ENCODE measurements at regions not wholly inside any gene's neighbourhood (a gene's known extent, or its start where the extent isn't known, plus 50 kb on each side); places are given as distances from the start of the nearest gene placed in this dataset.

DNA sequence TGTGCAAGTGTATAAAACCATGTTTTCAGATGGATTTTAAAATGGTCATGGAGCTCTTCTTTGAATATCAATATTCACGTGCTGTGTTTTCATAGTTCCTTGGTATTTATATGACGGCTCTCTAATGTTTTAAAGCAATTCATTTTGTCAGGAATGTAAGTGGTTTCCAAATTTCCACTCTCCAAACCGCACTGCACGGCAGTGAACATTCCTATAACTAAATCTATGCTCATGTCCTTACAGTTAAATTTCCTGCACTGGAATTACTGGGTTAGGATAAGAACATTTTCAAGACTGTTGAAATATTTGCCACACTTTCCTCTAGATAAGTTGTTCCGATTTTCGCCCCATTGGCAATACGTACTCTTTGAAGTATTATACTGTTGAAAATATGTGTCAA lies 398.9 kb downstream of the PMP22 start:
- TF ChIP-seq, protein P1, sequence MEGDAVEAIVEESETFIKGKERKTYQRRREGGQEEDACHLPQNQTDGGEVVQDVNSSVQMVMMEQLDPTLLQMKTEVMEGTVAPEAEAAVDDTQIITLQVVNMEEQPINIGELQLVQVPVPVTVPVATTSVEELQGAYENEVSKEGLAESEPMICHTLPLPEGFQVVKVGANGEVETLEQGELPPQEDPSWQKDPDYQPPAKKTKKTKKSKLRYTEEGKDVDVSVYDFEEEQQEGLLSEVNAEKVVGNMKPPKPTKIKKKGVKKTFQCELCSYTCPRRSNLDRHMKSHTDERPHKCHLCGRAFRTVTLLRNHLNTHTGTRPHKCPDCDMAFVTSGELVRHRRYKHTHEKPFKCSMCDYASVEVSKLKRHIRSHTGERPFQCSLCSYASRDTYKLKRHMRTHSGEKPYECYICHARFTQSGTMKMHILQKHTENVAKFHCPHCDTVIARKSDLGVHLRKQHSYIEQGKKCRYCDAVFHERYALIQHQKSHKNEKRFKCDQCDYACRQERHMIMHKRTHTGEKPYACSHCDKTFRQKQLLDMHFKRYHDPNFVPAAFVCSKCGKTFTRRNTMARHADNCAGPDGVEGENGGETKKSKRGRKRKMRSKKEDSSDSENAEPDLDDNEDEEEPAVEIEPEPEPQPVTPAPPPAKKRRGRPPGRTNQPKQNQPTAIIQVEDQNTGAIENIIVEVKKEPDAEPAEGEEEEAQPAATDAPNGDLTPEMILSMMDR (IDR thresholded peaks at IDR 0.05) = no peak
- no peak for TF ChIP-seq POLR2A (IDR thresholded peaks at IDR 0.05)
- TF ChIP-seq EP300 (IDR thresholded peaks at IDR 0.05) = no peak
- TF ChIP-seq POLR2AphosphoS5 (IDR thresholded peaks at IDR 0.05) = no peak
